Amniotic stem cell (primary cell): ENCODE measurements at regions not wholly inside any gene's neighbourhood (a gene's known extent, or its start where the extent isn't known, plus 50 kb on each side); places are given as distances from the start of the nearest gene placed in this dataset.
"Not testable (repeated sequence)": the region's sequence is repeated elsewhere in the genome, so short reads cannot be mapped to it uniquely, and the experiment has no call there.

ENCODE experiments used
- DNase-seq: peaks from one replicate; lab custom pipeline; 2025; lab: John Stamatoyannopoulos, UW

DNA sequence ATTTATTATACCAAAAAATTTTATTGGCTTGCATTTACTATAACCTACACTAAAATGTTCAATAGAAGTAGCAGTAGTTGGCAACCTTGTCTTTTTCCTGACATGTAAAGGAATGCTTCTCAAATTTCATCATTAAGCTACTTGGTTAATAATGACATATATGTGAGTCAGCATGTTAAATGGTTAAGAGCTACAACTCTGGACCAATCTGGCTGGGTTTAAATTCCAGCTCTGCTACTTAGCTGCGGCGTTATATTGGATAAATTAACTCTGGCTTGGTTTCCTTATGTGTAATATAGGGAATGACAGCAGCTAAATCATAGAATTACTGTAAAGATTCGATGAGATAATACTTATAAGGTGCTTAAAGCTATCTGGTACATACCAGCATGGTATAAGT lies 53.7 kb upstream of the OTOGL start:
- no peak for DNase-seq

DNA sequence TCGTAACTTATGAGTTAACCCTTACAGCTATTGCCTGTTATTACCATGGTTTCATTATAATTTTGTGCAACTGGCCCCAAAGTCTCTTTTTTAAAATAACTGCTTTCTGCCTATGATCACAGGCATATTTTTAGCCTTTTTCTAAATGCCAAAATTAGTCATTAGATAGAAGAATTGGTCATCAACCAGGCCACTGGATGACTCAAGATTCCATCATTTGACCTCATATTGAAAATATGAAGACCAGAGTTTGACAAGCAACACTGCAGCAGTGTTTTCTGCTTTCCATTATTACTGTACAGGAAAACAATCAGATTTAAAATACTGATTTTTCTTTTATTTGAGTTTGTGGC lies 54.7 kb upstream of the OTOGL start:
- peak; percentile 78 for DNase-seq

DNA sequence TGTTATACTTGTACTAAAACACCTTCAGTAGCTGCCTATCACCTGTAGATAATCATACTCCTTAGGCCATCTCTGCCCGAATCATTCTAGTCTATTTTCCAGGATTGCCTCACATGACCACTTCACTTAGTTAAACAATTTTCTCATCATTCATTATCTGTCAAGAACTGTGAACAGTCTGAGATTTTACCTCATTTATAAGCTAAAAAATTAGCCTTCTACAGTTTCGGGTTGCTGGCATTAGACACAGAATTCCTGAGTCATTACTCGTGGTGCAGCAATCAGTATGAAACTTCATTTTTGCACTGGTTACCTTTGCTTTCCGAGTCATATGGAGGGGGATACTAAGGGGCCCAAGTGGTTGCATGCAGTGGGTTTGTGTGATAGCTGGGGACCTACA lies 57.6 kb upstream of the OTOGL start:
- no peak for DNase-seq

- no peak for DNase-seq
These were observed 58.3 kb upstream of the OTOGL start for GRCh38 chr12:80041071-80041470.

DNA sequence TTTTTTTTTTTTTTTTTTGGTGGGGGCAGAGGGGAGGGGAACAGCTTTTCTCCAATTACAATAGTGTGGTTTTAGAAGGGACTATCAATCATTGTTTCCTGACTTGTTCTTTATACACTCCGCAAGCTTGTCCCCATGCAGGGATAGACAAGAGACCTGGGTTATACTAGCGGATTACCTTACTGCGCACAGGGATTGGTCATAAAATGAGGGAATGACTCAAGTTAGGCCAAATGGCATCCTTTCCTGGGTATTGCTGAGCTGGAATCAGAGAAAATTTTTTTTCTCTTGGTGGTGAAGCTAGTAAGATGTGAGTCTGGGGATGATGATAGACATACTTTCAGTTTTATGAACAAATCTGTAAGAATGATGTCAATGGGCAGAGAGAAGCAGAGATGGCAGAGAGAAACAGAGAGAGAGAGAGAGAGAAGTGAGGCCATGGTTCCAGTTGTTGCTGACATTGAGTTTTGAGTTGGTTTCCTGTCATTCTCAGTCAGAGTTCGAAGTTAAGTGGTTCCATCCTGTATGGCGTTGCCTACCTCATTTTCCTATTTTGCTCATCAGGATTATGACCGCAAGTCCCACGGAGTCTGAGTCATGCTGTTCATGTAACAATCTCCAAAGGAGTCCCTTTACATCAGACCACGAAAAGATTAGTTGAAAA lies 59.1 kb upstream of the OTOGL start:
- no peak for DNase-seq

DNA sequence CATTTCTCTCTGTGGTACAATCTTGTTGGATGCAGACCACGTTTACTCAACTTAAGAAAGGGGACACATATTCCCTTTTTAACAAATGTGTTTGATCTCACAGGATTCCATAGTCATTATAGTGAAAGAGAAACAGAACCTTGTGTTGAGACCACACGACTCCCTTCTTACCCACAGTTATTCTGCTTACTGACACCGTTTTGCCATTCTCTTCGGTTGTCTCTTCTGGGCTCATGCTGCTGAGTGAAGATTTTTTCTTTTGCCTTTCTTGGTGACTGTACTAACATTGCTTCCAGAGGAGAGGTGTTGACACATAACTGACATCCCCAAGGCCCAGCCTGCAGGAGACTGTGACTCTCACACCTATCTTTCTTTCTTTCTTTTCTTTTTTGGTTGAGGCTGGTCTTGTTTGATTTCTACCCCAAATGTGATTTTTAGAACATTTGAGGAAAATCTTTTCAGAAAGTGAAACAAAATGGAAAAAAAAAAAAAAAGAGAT lies 61.2 kb upstream of the OTOGL start:
- DNase-seq = no peak

DNA sequence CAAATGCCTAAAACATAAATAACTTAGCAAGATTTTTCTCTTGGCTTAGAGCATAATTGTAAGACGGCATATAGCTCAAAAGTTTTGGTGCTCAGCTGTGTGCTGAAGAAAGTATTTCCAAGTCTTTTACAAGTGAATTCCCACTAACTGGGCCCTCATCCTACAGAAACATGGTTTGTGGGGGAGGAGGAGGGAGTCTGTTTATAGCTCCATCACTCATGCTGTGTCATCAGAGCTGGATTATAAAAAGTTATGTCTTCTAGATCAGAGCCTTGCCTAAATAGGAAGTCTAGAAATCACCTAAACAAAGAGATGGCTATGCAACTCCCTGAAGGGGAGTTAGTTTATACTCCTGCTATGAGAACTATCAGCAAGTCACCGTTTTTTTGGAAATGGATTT lies 65.9 kb upstream of the OTOGL start:
- peak; percentile 56 for DNase-seq

GRCh38 chr12:80032946-80033345 lies 66.4 kb upstream of the OTOGL start:
- DNase-seq = no peak

GRCh38 chr12:80031229-80031628 lies 68.1 kb upstream of the OTOGL start:
- no peak for DNase-seq

DNA sequence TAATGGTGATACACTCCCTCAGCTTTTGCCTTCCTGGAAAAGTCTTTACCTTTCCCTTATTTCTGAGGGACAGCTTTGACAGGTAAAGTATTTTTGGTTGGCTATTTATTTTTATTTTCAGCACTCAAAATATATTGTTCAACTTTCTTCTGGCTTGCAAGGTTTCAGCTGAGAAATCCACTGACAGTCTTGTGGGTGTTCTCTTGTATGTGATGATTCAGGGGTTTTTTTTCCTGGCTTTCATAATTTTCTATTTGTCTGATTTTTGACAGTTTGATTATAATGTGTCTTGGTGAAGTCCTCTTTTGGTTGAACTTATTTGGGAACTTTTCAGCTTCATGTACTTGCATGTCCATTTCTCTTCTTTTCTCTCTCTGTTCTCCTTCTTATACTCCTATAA lies 73.7 kb upstream of the OTOGL start:
- DNase-seq = no peak

DNA sequence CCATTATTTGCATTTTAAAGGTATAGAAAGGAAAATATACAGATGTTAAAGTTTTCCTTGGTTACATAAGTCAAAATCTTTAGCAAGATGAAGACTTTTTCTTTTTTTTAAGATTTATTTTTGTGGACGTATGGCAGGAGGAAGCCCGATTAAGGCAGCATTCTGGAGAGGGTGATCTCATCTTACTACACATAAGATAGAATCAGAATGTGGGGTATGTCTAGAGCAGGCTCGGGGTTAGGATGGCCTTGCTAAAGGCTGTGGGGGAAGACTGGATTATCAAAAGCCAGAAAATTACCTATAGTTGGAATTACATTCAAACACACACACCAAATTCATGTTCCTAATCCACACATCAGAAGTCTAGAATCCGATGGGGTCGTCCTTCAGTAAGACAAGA lies 79.6 kb upstream of the OTOGL start:
- no peak for DNase-seq

- no peak for DNase-seq
These were observed 81.2 kb upstream of the OTOGL start for GRCh38 chr12:80018119-80018518.

GRCh38 chr12:80017261-80017870 lies 82.0 kb upstream of the OTOGL start:
- DNase-seq = no peak

DNA sequence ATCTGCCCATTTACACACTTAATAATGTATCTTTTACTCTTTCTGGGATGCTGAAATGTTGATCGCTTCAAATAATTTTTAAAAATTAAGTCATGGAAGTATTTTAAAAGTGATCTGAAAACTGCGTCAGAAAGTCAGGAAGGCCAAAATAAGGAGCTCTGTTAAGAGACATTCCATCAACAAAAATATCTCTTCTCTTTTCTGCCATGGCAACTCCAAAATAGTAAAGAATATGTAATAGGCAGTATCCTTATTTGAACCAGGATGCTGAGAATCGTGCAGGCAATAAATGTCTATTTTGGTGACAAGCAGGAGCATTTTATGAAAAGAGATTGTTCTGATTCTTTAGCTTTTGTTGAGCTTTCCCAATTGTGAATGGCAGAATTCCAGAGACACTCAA lies 81.8 kb upstream of the PPP1R12A start:
- no peak for DNase-seq

DNA sequence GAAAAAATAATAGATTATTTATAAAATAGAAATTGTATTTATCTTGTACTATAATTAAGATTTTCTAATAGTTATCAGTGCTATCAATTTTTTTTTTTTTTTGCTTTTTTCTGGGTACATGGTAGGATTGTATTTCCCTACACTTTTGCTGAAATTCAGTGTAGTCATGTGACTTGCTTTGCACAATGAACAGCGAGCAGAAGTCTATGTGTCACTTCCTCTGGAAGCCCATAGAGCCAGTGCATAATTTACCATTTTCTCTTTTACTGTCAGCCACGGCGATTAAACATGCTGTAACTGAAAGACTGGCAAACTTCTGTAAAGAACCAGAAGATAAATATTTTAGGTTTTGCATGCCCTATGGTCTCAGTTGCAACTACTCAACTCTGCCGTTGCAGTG lies 80.8 kb upstream of the PPP1R12A start:
- no peak for DNase-seq

DNA sequence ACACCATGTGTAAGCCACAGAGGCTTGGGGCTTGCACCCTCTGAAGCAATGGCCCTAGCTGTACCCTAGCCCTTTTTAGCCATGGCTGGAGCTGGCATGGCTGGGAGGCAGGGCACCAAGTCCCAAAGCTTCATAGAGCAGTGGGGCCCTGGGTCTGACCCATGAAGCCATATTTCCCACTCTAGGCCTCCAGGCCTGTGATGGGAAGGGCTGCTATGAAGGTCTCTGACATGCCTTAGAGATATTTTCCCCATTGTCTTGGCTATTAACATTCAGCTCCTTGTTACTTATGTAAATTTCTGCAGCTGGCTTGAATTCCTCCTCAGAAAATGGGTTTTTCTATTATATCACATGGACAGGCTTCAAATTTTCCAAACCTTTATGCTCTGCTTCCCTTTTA lies 68.8 kb upstream of the PPP1R12A start:
- DNase-seq = not testable (repeated sequence)

DNA sequence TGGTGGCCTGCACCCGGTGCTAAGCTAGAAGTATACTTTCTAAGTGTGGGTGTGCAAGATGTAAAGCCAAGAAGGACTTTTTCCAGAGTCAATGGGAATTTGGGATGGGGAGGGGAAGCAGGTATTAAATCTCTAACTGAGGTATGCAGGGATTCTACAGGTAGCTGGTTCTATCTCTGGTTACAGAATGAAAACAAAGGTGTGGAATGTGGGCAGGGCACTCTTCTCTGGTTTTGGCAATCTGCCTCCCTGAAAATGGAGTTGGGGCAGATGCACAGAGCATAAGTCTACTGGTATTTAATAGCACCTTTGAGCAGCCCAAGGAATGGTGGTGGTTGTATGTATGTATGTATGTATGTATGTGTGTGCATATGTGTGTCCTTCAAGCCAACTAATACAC lies 66.7 kb upstream of the PPP1R12A start:
- DNase-seq = no peak

DNA sequence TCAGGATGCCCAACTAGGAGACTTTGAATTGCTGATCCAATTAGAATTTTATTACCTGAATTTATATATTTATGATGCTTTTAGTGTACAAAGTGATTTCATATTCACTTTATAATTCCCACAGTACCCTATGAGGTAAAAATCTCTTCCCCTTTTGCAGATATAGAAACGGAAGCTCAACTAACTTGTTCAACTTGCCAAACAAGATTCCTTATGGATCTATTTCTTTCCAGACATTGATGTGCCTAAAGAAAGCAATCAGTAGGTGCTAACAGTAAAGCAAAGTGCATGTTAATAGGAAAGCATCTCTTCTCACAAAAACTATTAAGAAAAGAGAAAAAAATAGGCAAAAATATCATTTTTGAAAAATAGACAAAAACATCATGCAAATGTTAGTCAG lies 65.9 kb upstream of the PPP1R12A start:
- DNase-seq = no peak

GRCh38 chr12:79998554-79998953 lies 63.7 kb upstream of the PPP1R12A start:
- DNase-seq = no peak

- DNase-seq = no peak
These were observed 62.3 kb upstream of the PPP1R12A start for GRCh38 chr12:79997096-79997791.

GRCh38 chr12:79995385-79996084 lies 60.6 kb upstream of the PPP1R12A start:
- DNase-seq = not testable (repeated sequence)

GRCh38 chr12:79993106-79993862 lies 58.4 kb upstream of the PPP1R12A start:
- DNase-seq = no peak
